Body of pancreas (tissue), 4 donors: ENCODE measurements at regions not wholly inside any gene's neighbourhood (a gene's known extent, or its start where the extent isn't known, plus 50 kb on each side); places are given as distances from the start of the nearest gene placed in this dataset.

Experiments
- ATAC-seq: fragments of 150-250 bp; one replicate; pipeline ENCODE4 v1.9.1; 2016
- DNase-seq, 4 donors: peaks; one replicate each; pipeline ENCODE4 v3.0.0-alpha.2; 2019
- H3K27ac ChIP-seq, 4 donors: fragments of 200-600 bp; sonication (generic); 1 replicate in 3 of 4; 2 replicates in 1 of 4; pipeline versions ENCODE4 v1.5.1 to v1.6.1; 2016 to 2019; ENCODE audit warnings: mild to moderate bottlenecking in 1 of 4, mixed read lengths in 1 of 4, moderate library complexity in 1 of 4
- H3K27me3 ChIP-seq, 2 donors: fragments of 200-600 bp; sonication (generic); one replicate each; pipeline ENCODE4 v1.6.0; 2016; ENCODE audit warnings: mild to moderate bottlenecking in 1 of 2
- H3K36me3 ChIP-seq, 2 donors: fragments of 200-600 bp; sonication (generic); replicated peaks in 1 of 2; 2 replicates each; pipeline ENCODE4 v1.5.1; 2016; ENCODE audit warnings: low read depth in 2 of 2; ENCODE audit not compliant: insufficient read depth in 1 of 2
- H3K4me1 ChIP-seq: fragments of 200-600 bp; sonication (generic); one replicate; pipeline ENCODE4 v1.6.0; 2016
- H3K4me3 ChIP-seq, 2 donors: fragments of 200-600 bp; sonication (generic); 1 replicate in 1 of 2; 2 replicates in 1 of 2; pipeline ENCODE4 v1.5.1; 2016 to 2019
- H3K9me3 ChIP-seq, 3 donors: fragments of 200-600 bp; sonication (generic); 1 replicate in 2 of 3; 2 replicates in 1 of 3; pipeline ENCODE4 v1.5.1; 2016
- CTCF ChIP-seq, 7 experiments: fragments of 450-650 bp in 4 of 7; fragments of 200-600 bp in 3 of 7; sonication (generic) in 3 of 7; IDR thresholded peaks; one replicate each; pipeline ENCODE4 v1.5.1; 2016 to 2019; ENCODE audit warnings: antibody characterized with exemption in 7 of 7
- POLR2A ChIP-seq, 3 donors: fragments of 450-650 bp; IDR thresholded peaks; one replicate each; pipeline ENCODE4 v1.6.1; 2016; ENCODE audit warnings: antibody characterized with exemption in 3 of 3, mild to moderate bottlenecking in 2 of 3
- WGBS, 2 donors: methylation state at CpG; one replicate each; pipeline ENCODE4 v1.1.5; 2017; 5-methylcytosine and 5-hydroxymethylcytosine counted together
- intact Hi-C: fragments of 100-400 bp; cut with DNase I; formaldehyde crosslinking; loops from one replicate; pipeline ENCODE4 v1.15.1; 2023

- no peaks in the 10 kb centered on the region for H3K27me3 ChIP-seq
- H3K9me3 ChIP-seq = no peaks in the 10 kb centered on the region
- 25 to 32% methylated on average over 3 of the region's 3 CpGs for WGBS, 2 donors
- DNase-seq = no peak
- no peak for TF ChIP-seq POLR2A (IDR thresholded peaks at IDR 0.05)
- no peak for TF ChIP-seq CTCF (IDR thresholded peaks at IDR 0.05)
- H3K4me1 ChIP-seq = no peaks in the 10 kb centered on the region
- H3K27ac ChIP-seq = no peak overlapping the region
- no peaks in the 10 kb centered on the region for H3K36me3 ChIP-seq
- intact Hi-C loops = no loop called here
- ATAC-seq = no peak
- H3K4me3 ChIP-seq = no peak overlapping the region
These were observed 594.3 kb upstream of the ADGRB3 start for GRCh38 chr6:68040780-68041179.

- no peaks in the 10 kb centered on the region for H3K4me1 ChIP-seq
- no peak for TF ChIP-seq CTCF (IDR thresholded peaks at IDR 0.05)
- TF ChIP-seq POLR2A (IDR thresholded peaks at IDR 0.05) = no peak
- ATAC-seq (no peak), DNase-seq (no peak)
- intact Hi-C loops = no loop called here
- no peaks in the 10 kb centered on the region for H3K9me3 ChIP-seq
- H3K27me3 ChIP-seq = no peaks in the 10 kb centered on the region
- H3K36me3 ChIP-seq = no peaks in the 10 kb centered on the region
- 28 to 32% methylated on average over 13 of the region's 13 CpGs for WGBS, 2 donors
- H3K27ac ChIP-seq = no peak overlapping the region
- no peak overlapping the region for H3K4me3 ChIP-seq
These were observed 594.7 kb upstream of the ADGRB3 start for GRCh38 chr6:68040312-68040778.

- Histone ChIP-seq H3K9me3 (no peaks in the 10 kb centered on the region), H3K4me1 (no peaks in the 10 kb centered on the region), H3K27me3 (no peaks in the 10 kb centered on the region), H3K36me3 (no peaks in the 10 kb centered on the region), H3K4me3 (no peak overlapping the region), H3K27ac (no peak overlapping the region)
- no peak for TF ChIP-seq CTCF (IDR thresholded peaks at IDR 0.05)
- TF ChIP-seq POLR2A (IDR thresholded peaks at IDR 0.05) = no peak
- DNase-seq = no peak
- intact Hi-C loops = no loop called here
- ATAC-seq = no peak
- 14 to 20% methylated on average over 4 to 5 of the region's 5 CpGs for WGBS, 2 donors
These were observed 595.3 kb upstream of the ADGRB3 start for GRCh38 chr6:68039641-68040311.

GRCh38 chr6:68038815-68039408, 596.2 kb upstream of the ADGRB3 start:
- ATAC-seq = no peak
- H3K9me3 ChIP-seq = no peaks in the 10 kb centered on the region
- TF ChIP-seq CTCF (IDR thresholded peaks at IDR 0.05) (no peak), POLR2A (IDR thresholded peaks at IDR 0.05) (no peak)
- intact Hi-C loops = no loop called here
- H3K4me3 ChIP-seq = no peak overlapping the region
- no peaks in the 10 kb centered on the region for H3K36me3 ChIP-seq
- H3K4me1 ChIP-seq = no peaks in the 10 kb centered on the region
- no peak overlapping the region for H3K27ac ChIP-seq
- no peak for DNase-seq
- 34 to 39% methylated on average over 3 to 4 of the region's 4 CpGs for WGBS, 2 donors
- H3K27me3 ChIP-seq = no peaks in the 10 kb centered on the region

GRCh38 chr6:68032217-68032616, 602.9 kb upstream of the ADGRB3 start:
- TF ChIP-seq POLR2A (IDR thresholded peaks at IDR 0.05) (no peak), CTCF (IDR thresholded peaks at IDR 0.05) (no peak)
- DNase-seq (no peak), ATAC-seq (no peak)
- Histone ChIP-seq H3K27ac (no peak overlapping the region), H3K4me3 (no peak overlapping the region), H3K36me3 (no peaks in the 10 kb centered on the region), H3K4me1 (no peaks in the 10 kb centered on the region), H3K9me3 (no peaks in the 10 kb centered on the region), H3K27me3 (no peaks in the 10 kb centered on the region)
- 48 to 55% methylated on average over 4 of the region's 4 CpGs for WGBS, 2 donors
- intact Hi-C loops = no loop called here
